K562 (cell line): ENCODE measurements at regions not wholly inside any gene's neighbourhood (a gene's known extent, or its start where the extent isn't known, plus 50 kb on each side); places are given as distances from the start of the nearest gene placed in this dataset.

Experiments
- ATAC-seq: fragments of 200-7000 bp; cut with Tn5 transposase; 3 replicates; pipeline ENCODE4 v1.9.1; 2020; ENCODE audit warnings: moderate library complexity
- BruUV-seq: library from RNA; stranded (reverse); fragments of 400-500 nt; replicated peaks from 2 replicates; lab custom pipeline; 2021; lab: Mats Ljungman, UMichigan
- CTCF ChIA-PET: fragments of 300-600 bp; formaldehyde crosslinking; extraction: SDS; loops from one replicate; lab custom pipeline; 2021; ENCODE audit warnings: low intra/inter-chr PET ratio; lab: Yijun Ruan, JAX
- POLR2A ChIA-PET: fragments of 300-600, 350-650 bp; sonication (Branson Sonifier 250); formaldehyde crosslinking; extraction: SDS; loops from one replicate; lab custom pipeline; 2021; ENCODE audit warnings: antibody characterized with exemption, inconsistent platforms; lab: Yijun Ruan, JAX
- DNase-seq, 4 experiments: peaks; one replicate each; pipeline versions ENCODE4 v3.0.0 to v3.0.0-alpha.2; 2011 to 2018; ENCODE audit warnings: low spot score in 3 of 4, mixed read lengths in 3 of 4; ENCODE audit errors: extremely low read depth in 1 of 4
- FAIRE-seq: peaks from 2 replicates; lab custom pipeline; 2011; peaks lifted over from hg19 to GRCh38; lab: Jason Lieb, UNC
- H2AFZ ChIP-seq: 2 replicates; pipeline ENCODE4 v1.6.0; 2011; ENCODE audit warnings: low read depth, low read length, control low read depth, inconsistent platforms
- H3K27ac ChIP-seq: fragments of 200-600 bp; 3 replicates; pipeline ENCODE4 v1.8.0; 2011; ENCODE audit warnings: low read depth, mild to moderate bottlenecking, control low read depth, inconsistent platforms, low read length, moderate library complexity, mixed read lengths; ENCODE audit errors: extremely low read depth
- H3K27me3 ChIP-seq, 2 experiments: fragments of 300-600 bp in 1 of 2; 2 replicates in 1 of 2; 3 replicates in 1 of 2; pipeline versions ENCODE4 v1.6.0 to v1.8.0; 2011; ENCODE audit warnings: inconsistent platforms in 2 of 2, low read length in 2 of 2, mild to moderate bottlenecking in 1 of 2, mixed read lengths in 1 of 2, moderate library complexity in 1 of 2; ENCODE audit not compliant: control insufficient read depth in 2 of 2, insufficient read depth in 2 of 2
- H3K36me3 ChIP-seq: fragments of 300-600 bp; 3 replicates; pipeline ENCODE4 v1.8.0; 2011; ENCODE audit warnings: mild to moderate bottlenecking, low read length, inconsistent platforms; ENCODE audit not compliant: control insufficient read depth, insufficient read depth
- H3K4me1 ChIP-seq, 2 experiments: fragments of 200-600 bp in 1 of 2; replicated peaks in 1 of 2; 2 replicates in 1 of 2; 3 replicates in 1 of 2; pipeline versions ENCODE4 v1.5.1 to v1.8.0; 2011; ENCODE audit warnings: inconsistent platforms in 2 of 2, low read length in 2 of 2, mild to moderate bottlenecking in 1 of 2, mixed read lengths in 1 of 2, moderate library complexity in 1 of 2; ENCODE audit not compliant: control insufficient read depth in 2 of 2, insufficient read depth in 2 of 2
- H3K4me2 ChIP-seq: 2 replicates; pipeline ENCODE4 v1.6.1; 2011; ENCODE audit warnings: low read length, control low read depth, inconsistent platforms, mixed read lengths; ENCODE audit not compliant: insufficient read depth
- H3K4me3 ChIP-seq: fragments of 200-600 bp; sonication (generic), shearing (Covaris generic); 2 replicates; pipeline ENCODE4 v1.5.1; 2016; ENCODE audit warnings: control low read depth, inconsistent platforms
- H3K79me2 ChIP-seq: fragments of 200-600 bp; 3 replicates; pipeline ENCODE4 v1.8.0; 2011; ENCODE audit warnings: low read length, inconsistent platforms; ENCODE audit not compliant: control insufficient read depth, insufficient read depth
- H3K9ac ChIP-seq, 2 experiments: 2 replicates each; pipeline versions ENCODE4 v1.6.0 to v1.6.1; 2011; ENCODE audit warnings: low read depth in 2 of 2, low read length in 2 of 2, control low read depth in 1 of 2, inconsistent platforms in 1 of 2, mild to moderate bottlenecking in 1 of 2, mixed read lengths in 1 of 2; ENCODE audit not compliant: insufficient read depth in 1 of 2
- H3K9me1 ChIP-seq: one replicate; pipeline ENCODE4 v1.6.0; 2011; ENCODE audit warnings: inconsistent platforms, mild to moderate bottlenecking, low read length, moderate library complexity; ENCODE audit not compliant: control insufficient read depth, insufficient read depth
- H3K9me3 ChIP-seq: replicated peaks from 2 replicates; pipeline ENCODE4 v1.5.1; 2011; ENCODE audit warnings: low read depth, low read length, inconsistent platforms; ENCODE audit not compliant: control insufficient read depth, insufficient read depth
- H4K20me1 ChIP-seq: replicated peaks from 2 replicates; pipeline ENCODE4 v1.6.1; 2011; ENCODE audit warnings: low read length, inconsistent platforms, mixed read lengths; ENCODE audit not compliant: control insufficient read depth, insufficient read depth
- BCL6 ChIP-seq: fragments of 250-450 bp; sonication (Bioruptor Pico); IDR thresholded peaks from 2 replicates; pipeline ENCODE4 v1.4.0; 2020
- CBX3 ChIP-seq, 2 experiments: IDR thresholded peaks; 1 replicate in 1 of 2; 2 replicates in 1 of 2; pipeline ENCODE4 v1.6.1; 2012; ENCODE audit warnings: inconsistent platforms in 2 of 2, low read length in 2 of 2, borderline replicate concordance in 1 of 2, control low read depth in 1 of 2
- FIP1L1 ChIP-seq: fragments of 200-400 bp; formaldehyde crosslinking; IDR thresholded peaks from 2 replicates; pipeline ENCODE4 v1.6.1; 2018; ENCODE audit warnings: mild to moderate bottlenecking, low read depth, low read length; ENCODE audit not compliant: poor library complexity, severe bottlenecking
- HNRNPK ChIP-seq: fragments of 200-400 bp; formaldehyde crosslinking; IDR thresholded peaks from one replicate; pipeline ENCODE4 v1.6.1; 2018; ENCODE audit warnings: mild to moderate bottlenecking, low read depth, low read length; ENCODE audit not compliant: poor library complexity, severe bottlenecking
- ILF3 ChIP-seq: fragments of 450-650 bp; IDR thresholded peaks from 2 replicates; pipeline ENCODE4 v1.6.1; 2018; ENCODE audit warnings: antibody characterized with exemption, mild to moderate bottlenecking, moderate library complexity, borderline replicate concordance
- KAT7 ChIP-seq: sonication (generic); formaldehyde crosslinking; IDR thresholded peaks from 2 replicates; pipeline ENCODE4 v1.8.0; 2022; ENCODE audit warnings: missing genetic modification reagents, mild to moderate bottlenecking, borderline replicate concordance
- MTF1 ChIP-seq: fragments of 250-450 bp; sonication (Bioruptor Pico); IDR thresholded peaks from 2 replicates; pipeline ENCODE4 v1.9.0; 2021; ENCODE audit warnings: moderate library complexity, mild to moderate bottlenecking, inconsistent platforms, borderline replicate concordance
- NR2F6 ChIP-seq: fragments of 450-650 bp; formaldehyde crosslinking; IDR thresholded peaks from 2 replicates; pipeline ENCODE4 v1.4.0; 2020; ENCODE audit warnings: mild to moderate bottlenecking
- RFX7 ChIP-seq: fragments of 250-450 bp; sonication (Bioruptor Pico); IDR thresholded peaks from 2 replicates; pipeline ENCODE4 v1.5.1; 2021; ENCODE audit warnings: mild to moderate bottlenecking
- SOX6 ChIP-seq: fragments of 450-650 bp; IDR thresholded peaks from 2 replicates; pipeline ENCODE4 v1.6.1; 2014; ENCODE audit warnings: mild to moderate bottlenecking
- SPI1 ChIP-seq: IDR thresholded peaks from 2 replicates; pipeline ENCODE4 v1.6.1; 2011; ENCODE audit warnings: low read depth, low read length, control low read depth, borderline replicate concordance
- TRIM28 ChIP-seq: fragments of 450-650 bp; IDR thresholded peaks from 2 replicates; pipeline ENCODE4 v1.6.1; 2017
- YY1 ChIP-seq, 3 experiments: IDR thresholded peaks; 2 replicates each; pipeline ENCODE4 v1.6.1; 2011; ENCODE audit warnings: low read length in 2 of 3, mild to moderate bottlenecking in 2 of 3, moderate library complexity in 2 of 3, borderline replicate concordance in 1 of 3, control low read depth in 1 of 3, low read depth in 1 of 3; ENCODE audit not compliant: insufficient read depth in 3 of 3, insufficient replicate concordance in 2 of 3, control insufficient read depth in 1 of 3, insufficient read length in 1 of 3; ENCODE audit errors: extremely low read depth in 1 of 3
- ZNF384 ChIP-seq: IDR thresholded peaks from 2 replicates; pipeline ENCODE4 v1.6.1; 2012; ENCODE audit warnings: low read depth, low read length, improper control_type of control experiment
- ZNF551 ChIP-seq: fragments of 250-450 bp; sonication (Bioruptor Pico); IDR thresholded peaks from 2 replicates; pipeline ENCODE4 v1.5.0; 2021; ENCODE audit warnings: mild to moderate bottlenecking, moderate library complexity
- WGBS: fragments of 100-300 bp; shearing (Covaris generic); methylation state at CpG from one replicate; pipeline ENCODE4 v1.1.6; 2016; ENCODE audit warnings: low coverage, mixed read lengths; ENCODE audit not compliant: insufficient coverage; ENCODE audit errors: missing lambda C conversion rate; 5-methylcytosine and 5-hydroxymethylcytosine counted together
- in situ Hi-C: fragments of 300-500 bp; cut with MboI; formaldehyde crosslinking; loops from 4 replicates; pipeline ENCODE4 v1.15.0; 2018; ENCODE audit warnings: inconsistent platforms, mixed read lengths
- intact Hi-C: fragments of 100-400 bp; cut with micrococcal nuclease; formaldehyde crosslinking; loops from 2 replicates; pipeline ENCODE4 v1.14.2; 2022
- TF ChIP-seq, protein P1 (sequence below): sonication (generic); formaldehyde crosslinking; IDR thresholded peaks from 2 replicates; pipeline ENCODE4 v1.8.1; 2023; ENCODE audit warnings: mild to moderate bottlenecking, missing genetic modification reagents
- TF ChIP-seq, protein P2 (sequence below), 2 experiments: fragments of 450-650 bp; IDR thresholded peaks; 2 replicates each; pipeline ENCODE4 v1.6.1; 2016
- TF ChIP-seq, protein P3 (sequence below): fragments of 450-650 bp; formaldehyde crosslinking; IDR thresholded peaks from 2 replicates; pipeline ENCODE4 v1.4.0; 2022; ENCODE audit warnings: missing genetic modification characterization
- TF ChIP-seq, protein P4 (sequence below): fragments of 450-650 bp; formaldehyde crosslinking; IDR thresholded peaks from 2 replicates; pipeline ENCODE4 v1.4.0; 2020; ENCODE audit warnings: mild to moderate bottlenecking, moderate library complexity

DNA sequence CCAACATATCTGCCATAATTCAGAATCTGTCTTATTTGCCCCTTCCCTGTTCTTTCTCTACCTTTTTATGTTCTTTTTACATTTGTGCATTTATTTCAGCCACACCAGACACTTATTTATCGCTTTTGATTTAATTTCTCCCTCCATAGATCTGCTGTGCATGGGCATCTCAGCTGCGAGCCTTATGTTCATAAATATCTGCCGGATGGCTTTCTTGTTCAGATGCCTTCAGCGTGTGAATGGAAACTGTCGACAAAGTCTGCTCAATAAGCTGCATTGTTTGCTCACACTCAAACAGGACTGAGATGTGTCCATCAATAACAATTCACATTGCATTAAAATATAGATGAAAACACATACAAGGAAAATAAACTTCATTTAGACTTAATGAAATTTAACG lies 374.6 kb upstream of the FAT3 start:
- Histone ChIP-seq H3K79me2 (no peaks in the 10 kb centered on the region), H3K9me1 (no peaks in the 10 kb centered on the region), H3K4me2 (no peak overlapping the region), H3K4me1 (peaks cover 0 to 2% of the 10 kb centered on the region in 2 experiments; a peak in 1 of 5 replicates), H3K27me3 (no peaks in the 10 kb centered on the region), H4K20me1 (no peaks in the 10 kb centered on the region), H3K36me3 (no peaks in the 10 kb centered on the region), H3K4me3 (no peak overlapping the region), H3K27ac (no peak overlapping the region), H2AFZ (peak overlapping the region; percentile 27; the same call in 1 of the 2 replicates), H3K9me3 (no peaks in the 10 kb centered on the region), H3K9ac (no peak overlapping the region)
- no peak for TF ChIP-seq HNRNPK
- TF ChIP-seq, protein P1, sequence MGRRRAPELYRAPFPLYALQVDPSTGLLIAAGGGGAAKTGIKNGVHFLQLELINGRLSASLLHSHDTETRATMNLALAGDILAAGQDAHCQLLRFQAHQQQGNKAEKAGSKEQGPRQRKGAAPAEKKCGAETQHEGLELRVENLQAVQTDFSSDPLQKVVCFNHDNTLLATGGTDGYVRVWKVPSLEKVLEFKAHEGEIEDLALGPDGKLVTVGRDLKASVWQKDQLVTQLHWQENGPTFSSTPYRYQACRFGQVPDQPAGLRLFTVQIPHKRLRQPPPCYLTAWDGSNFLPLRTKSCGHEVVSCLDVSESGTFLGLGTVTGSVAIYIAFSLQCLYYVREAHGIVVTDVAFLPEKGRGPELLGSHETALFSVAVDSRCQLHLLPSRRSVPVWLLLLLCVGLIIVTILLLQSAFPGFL (CRISPR knock-in tag): no peak
- TF ChIP-seq SPI1: no peak
- TF ChIP-seq NR2F6 (CRISPR knock-in tag): no peak
- no peak for TF ChIP-seq MTF1
- no peak for TF ChIP-seq SOX6
- no peak for TF ChIP-seq RFX7 (CRISPR knock-in tag)
- TF ChIP-seq ILF3: no peak
- no peak for TF ChIP-seq TRIM28
- TF ChIP-seq ZNF551: no peak
- no peak for TF ChIP-seq CBX3 (IDR thresholded peaks at IDR 0.05; ENCODE audit: borderline replicate concordance in 1 of 2, low read length in 2 of 2)
- TF ChIP-seq YY1 (IDR thresholded peaks at IDR 0.05; ENCODE audit: borderline replicate concordance in 1 of 3, control insufficient read depth in 1 of 3, extremely low read depth in 1 of 3, insufficient read depth in 3 of 3, insufficient read length in 1 of 3, insufficient replicate concordance in 2 of 3, low read depth in 1 of 3, low read length in 2 of 3): no peak
- TF ChIP-seq, protein P2, sequence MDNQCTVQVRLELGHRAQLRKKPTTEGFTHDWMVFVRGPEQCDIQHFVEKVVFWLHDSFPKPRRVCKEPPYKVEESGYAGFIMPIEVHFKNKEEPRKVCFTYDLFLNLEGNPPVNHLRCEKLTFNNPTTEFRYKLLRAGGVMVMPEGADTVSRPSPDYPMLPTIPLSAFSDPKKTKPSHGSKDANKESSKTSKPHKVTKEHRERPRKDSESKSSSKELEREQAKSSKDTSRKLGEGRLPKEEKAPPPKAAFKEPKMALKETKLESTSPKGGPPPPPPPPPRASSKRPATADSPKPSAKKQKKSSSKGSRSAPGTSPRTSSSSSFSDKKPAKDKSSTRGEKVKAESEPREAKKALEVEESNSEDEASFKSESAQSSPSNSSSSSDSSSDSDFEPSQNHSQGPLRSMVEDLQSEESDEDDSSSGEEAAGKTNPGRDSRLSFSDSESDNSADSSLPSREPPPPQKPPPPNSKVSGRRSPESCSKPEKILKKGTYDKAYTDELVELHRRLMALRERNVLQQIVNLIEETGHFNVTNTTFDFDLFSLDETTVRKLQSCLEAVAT (IDR thresholded peaks at IDR 0.05): no peak
- TF ChIP-seq, protein P3, sequence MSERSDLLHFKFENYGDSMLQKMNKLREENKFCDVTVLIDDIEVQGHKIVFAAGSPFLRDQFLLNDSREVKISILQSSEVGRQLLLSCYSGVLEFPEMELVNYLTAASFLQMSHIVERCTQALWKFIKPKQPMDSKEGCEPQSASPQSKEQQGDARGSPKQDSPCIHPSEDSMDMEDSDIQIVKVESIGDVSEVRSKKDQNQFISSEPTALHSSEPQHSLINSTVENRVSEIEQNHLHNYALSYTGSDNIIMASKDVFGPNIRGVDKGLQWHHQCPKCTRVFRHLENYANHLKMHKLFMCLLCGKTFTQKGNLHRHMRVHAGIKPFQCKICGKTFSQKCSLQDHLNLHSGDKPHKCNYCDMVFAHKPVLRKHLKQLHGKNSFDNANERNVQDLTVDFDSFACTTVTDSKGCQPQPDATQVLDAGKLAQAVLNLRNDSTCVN: no peak
- no peak for TF ChIP-seq BCL6
- TF ChIP-seq ZNF384: no peak
- TF ChIP-seq, protein P4, sequence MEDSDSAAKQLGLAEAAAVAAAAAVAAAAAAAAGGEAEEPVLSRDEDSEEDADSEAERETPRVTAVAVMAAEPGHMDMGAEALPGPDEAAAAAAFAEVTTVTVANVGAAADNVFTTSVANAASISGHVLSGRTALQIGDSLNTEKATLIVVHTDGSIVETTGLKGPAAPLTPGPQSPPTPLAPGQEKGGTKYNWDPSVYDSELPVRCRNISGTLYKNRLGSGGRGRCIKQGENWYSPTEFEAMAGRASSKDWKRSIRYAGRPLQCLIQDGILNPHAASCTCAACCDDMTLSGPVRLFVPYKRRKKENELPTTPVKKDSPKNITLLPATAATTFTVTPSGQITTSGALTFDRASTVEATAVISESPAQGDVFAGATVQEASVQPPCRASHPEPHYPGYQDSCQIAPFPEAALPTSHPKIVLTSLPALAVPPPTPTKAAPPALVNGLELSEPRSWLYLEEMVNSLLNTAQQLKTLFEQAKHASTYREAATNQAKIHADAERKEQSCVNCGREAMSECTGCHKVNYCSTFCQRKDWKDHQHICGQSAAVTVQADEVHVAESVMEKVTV (CRISPR knock-in tag): no peak
- TF ChIP-seq FIP1L1: no peak
- no peak for TF ChIP-seq KAT7
- WGBS: 35% methylated on average over 6 of the region's 6 CpGs
- ATAC-seq (no peak), FAIRE-seq (no peak), DNase-seq (no peak)
- intact Hi-C loops (no loop called here), in situ Hi-C loops (no loop called here)
- ChIA-PET POLR2A (interaction anchor here (1.1 kb wide), 1 partner anchor 20 kb away, joined by 3 read pairs; no protein-coding TSS in a partner anchor), CTCF (no interaction called here)
- BruUV-seq: no TSS peak
